HG03342 (cell line): ENCODE measurements at regions not wholly inside any gene's neighbourhood (a gene's known extent, or its start where the extent isn't known, plus 50 kb on each side); places are given as distances from the start of the nearest gene placed in this dataset.

Experiments used
- ATAC-seq: cut with Tn5 transposase; IDR thresholded peaks from one replicate; pipeline ENCODE4 v1.9.1; 2021; ENCODE audit warnings: mild to moderate bottlenecking, moderate library complexity; ENCODE audit not compliant: unreplicated experiment

DNA sequence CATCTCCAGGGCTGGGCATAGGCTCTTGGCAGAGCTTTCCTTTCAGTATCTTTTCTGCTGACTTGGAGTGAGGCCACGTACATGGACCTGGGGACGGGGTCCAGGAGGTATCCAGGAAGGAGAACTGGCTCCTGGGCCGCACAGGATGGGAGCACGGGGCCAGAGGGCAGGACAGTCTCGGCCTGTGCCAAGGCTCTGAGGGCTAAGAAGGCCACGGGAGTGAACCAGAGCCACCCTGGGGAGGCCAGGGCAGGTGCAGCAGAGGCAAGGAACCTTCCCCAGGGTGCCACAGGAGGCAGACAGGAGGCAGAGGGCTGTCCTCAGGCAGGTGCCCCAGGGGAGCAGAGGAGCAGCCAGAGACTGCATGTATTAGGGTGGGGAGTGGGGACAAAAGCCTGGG lies 50.3 kb downstream of the PLXNA1 start:
- no peak for ATAC-seq

DNA sequence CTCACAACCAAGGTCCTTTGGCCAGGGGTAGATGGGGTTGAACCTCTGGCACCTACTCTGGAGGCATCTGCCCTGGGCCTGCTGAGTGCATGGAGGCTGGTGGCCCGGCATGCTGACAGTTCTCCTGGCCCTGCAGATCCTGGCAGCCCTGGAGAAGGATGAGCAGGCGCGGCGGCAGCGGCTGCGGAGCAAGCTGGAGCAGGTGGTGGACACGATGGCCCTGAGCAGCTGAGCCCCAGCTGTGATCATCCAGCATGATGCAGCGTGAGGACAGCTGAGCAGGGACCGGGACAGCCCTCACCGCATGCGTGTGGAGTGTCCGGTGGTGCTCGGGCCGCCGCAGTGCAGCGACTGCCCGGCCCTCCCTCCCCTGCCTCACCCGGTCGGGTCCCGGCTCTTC lies 50.9 kb downstream of the PLXNA1 start:
- no peak for ATAC-seq

DNA sequence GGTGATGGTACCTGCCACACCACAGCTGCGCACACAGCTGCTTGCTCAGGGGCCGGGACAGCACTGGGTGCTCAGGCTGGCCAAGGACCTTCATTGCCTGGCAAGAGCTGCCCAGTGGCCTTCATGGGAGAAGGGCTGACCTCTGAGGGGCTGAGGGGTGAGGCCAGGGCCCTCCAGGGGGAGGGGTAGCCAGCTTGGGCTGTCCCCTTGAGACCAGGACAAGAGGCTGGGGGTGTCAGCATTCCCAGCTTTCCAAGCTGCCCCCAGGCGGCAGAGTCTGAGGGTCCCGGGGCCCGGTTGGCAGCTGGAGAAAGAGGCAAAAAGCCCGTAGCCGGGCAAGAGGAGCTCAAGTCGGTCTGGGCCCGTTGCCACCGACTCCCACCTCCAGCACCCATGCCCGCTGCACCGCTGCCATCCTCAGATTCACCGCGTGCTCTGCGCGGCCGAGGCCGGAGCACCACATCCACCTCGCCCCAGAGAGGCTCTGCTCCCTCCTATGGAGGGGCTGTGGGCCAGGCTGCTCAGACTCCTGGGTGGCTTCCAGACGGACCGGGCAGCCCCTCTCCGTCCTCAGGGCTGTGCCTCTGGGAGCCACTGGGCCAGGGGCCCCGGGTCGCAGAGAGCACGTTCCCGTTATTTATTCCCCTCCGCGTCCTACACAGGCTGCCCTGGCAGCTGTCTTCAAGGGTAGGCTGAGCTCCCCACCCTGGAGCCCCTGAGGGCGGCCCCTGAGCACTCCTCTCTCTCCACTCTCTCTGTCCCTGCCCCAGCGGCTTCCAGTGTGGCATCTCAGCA lies 51.5 kb downstream of the PLXNA1 start:
- no peak for ATAC-seq

DNA sequence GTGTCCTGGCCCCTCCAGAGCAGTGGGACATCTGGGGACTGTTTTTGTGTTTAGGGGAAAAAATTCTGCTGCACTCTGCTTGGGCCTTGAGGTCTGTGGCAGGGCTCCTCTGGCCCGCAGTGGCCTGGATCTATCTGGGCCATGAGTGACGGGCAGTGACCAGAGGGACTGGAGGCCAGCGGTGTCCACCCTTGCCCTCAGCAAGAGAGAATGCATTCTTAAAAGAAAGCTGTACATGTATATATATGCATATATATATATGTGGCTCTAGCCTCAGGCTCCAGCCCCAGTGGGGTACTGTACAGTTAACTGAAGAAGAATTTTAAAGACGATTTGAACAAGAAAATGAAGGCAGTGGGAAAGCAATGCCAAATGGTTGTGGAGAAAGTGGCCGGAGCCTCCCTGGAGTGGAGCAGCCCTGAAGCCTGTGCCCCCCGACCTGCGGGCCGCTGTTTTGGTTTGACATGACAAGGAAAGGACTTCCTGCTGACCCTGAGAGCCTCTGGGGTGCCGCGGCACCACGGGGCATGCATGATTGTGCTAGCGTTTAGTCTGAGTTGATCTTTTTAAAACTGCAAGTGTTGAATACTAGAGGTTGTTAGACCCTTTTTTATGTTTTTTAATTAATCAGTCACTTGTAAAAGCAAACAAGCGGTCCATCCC lies 52.2 kb downstream of the PLXNA1 start:
- ATAC-seq: no peak

DNA sequence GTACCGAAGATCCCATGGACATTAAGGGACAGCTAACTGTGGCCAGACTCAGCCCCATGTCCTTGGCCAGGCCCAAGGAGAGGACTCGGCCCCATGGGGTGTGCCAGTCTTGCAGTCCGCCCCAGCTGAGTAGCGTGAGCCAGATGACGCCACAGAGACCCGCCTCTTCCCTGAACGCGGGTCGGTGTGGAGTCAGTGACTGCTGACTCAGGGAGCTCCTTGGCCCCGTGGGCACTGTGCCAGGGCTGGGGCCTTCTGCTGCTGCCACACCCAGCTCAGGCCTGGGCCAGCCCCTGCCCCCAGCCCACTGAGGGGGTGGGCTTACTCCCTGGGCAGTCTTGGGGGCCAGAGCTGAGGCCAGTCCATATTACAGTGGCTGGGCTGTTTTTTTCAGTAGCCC lies 52.8 kb downstream of the PLXNA1 start:
- ATAC-seq: no peak

DNA sequence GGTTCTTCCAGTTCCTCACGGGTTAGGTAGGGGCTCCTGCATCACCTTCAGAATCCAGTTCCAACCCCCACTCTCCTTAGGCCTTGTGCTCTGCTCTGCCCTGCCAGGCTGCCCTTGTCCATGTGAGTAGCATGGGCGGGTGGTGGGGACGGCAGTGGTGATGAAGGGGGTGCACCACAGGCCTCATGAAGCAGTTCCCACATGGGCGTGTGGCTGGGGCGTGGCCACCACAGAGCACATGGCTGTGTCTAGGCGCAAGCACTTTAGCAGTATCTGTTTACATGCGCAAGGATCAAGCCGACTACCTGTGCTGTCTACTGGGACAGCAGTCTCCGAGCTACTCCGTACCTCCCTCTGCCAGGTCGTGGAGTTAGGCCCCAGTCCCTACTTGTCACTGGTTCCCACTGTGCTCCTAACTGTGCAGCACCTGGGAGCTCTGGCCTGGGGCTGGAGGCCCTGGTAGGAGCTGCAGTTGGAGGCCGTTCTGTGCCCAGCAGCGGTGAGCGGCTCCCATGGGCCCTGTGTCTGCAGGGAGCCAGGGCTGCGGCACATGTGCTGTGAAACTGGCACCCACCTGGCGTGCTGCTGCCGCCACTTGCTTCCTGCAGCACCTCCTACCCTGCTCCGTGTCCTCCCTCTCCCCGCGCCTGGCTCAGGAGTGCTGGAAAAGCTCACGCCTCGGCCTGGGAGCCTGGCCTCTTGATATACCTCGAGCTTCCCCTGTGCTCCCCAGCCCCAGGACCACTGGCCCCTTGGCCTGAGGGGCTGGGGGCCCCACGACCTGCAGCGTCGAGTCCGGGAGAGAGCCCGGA lies 53.5 kb downstream of the PLXNA1 start:
- no peak for ATAC-seq

DNA sequence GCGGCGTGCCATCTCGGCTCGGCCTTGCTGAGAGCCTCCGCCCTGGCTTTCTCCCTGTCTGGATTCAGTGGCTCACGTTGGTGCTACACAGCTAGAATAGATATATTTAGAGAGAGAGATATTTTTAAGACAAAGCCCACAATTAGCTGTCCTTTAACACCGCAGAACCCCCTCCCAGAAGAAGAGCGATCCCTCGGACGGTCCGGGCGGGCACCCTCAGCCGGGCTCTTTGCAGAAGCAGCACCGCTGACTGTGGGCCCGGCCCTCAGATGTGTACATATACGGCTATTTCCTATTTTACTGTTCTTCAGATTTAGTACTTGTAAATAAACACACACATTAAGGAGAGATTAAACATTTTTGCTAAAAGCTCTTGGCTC lies 54.1 kb downstream of the PLXNA1 start:
- ATAC-seq: no peak

DNA sequence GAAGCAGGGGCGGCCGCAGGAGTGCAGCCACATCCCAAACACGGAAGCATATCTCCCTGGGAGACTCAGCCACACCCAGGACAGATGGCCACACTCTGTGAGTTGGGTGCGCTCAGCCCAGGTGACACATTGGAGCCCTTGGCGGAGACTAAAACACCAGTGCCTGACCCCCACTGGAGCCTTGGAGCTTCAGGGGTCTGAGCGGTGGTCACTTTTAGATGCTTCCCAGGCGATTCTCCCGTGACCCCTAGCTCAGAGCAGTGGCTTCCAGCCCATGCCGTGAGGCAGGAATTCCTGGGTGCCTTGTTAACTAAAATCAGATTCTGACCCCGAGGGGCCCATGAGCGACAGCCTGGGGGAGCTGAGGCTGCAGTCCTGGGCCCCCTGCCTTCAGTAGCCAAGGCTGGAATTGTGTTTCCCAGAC lies 54.5 kb downstream of the PLXNA1 start:
- no peak for ATAC-seq

DNA sequence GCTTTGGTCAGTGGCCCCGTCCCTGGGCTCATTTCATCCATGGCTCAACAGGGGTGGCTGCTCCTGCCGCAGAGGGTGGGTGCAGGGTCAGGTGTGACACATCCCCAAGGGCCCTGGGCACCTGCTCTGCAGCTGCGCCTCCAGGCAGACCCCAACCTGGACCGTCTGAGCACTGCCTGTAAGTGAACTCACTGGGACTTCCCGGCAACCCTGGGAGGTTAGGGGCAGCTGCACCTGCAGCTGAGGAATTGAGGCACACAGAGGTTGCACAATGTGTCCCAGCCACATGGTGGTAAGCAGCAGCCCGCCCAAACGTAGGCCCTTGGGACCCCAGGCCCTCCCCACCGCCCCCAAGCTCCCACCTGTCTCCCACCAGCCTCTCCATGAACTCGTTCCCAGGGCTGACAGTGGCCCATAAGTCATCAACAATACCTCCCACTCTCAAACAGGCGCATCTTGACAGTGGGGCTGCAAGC lies 55.1 kb downstream of the PLXNA1 start:
- no peak for ATAC-seq

DNA sequence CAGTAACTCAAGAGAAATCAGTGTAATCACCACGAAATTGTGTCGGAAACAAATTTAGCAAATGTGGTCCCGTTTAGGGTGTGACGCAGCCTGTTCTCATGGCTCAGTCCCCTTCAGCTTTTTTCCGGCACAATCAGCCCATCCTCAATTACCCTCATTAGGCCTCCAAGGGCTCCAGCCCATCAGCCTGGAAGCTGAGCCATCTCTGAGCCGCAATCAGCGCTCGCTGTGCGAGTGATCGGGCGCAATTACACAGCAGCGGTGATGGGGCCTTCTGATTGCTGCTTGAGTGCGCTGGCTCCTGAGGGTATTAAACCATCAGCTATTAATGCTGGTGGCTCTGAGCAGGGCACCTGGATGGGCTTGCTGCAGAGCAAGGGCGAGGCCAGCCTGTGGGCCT lies 55.6 kb downstream of the PLXNA1 start:
- no peak for ATAC-seq

DNA sequence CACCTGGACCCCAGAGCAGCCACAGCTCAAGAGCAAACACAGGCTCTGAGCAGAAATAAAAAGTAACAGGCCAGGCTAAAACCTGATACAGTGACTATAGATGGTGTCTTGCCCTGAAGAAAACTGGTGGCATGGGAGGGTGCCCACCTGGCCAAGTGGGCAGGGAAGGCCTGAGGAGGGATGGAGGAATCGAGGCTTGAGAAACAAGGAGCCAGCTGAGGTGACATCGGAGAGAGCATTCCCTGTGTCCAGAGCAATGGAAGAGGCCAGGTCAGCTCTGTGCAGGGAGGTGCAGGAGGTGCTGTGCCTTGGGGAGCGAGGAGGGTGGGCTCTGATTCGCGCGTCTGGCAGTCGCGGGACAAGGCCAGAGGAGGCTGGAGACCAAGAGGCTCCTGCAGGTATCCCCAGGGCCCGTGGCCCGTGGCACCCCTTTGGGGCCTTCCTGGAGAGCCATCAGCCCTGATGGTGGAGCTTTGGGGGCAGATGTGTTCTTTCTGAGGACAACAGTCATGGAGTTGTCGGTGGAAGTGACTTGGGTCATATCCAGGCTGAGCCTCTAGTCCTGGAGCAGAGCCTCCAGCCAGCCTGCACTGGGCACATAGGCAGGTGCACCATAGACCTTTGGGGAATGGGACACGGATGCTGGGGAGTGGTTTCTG lies 56.1 kb downstream of the PLXNA1 start:
- ATAC-seq: no peak

DNA sequence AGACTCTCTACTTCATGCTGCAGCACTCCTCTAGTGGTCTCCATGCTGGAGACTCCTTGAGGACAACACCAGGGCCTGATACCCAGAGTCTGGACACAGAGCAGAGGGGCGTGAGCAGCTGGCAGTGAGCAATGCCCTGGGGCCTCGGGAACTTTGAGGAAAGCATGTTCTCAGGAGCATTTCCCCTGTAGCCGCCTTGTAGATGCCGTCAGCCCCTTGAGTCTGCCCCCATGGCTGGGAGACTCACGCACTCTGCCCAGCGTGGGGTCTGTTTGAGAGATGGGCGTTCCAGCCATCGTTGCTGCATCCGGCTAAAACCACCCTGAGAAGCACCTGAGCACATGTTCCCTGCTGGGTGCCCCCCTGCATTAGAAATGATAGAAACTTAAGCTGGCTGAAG lies 56.8 kb downstream of the PLXNA1 start:
- ATAC-seq: no peak

DNA sequence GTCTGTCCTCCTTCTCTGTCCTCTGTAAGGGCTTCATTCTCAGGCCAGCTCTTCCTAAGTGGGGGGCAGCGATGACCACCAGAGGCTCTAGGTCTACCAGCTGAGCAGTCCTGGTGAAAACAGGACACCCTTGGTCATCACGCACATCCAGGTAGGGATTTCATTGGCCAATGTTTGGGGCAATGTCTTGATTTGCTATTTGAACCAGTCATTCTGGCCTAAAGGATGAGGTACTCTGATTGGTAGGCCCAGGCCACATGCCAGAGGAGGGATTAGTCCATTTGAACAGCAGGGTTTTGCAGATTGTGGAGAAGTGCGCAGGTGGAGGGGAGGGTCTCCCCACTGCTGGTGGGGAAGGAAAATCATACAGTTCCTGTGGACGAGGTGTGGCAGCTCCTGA lies 57.3 kb downstream of the PLXNA1 start:
- no peak for ATAC-seq

DNA sequence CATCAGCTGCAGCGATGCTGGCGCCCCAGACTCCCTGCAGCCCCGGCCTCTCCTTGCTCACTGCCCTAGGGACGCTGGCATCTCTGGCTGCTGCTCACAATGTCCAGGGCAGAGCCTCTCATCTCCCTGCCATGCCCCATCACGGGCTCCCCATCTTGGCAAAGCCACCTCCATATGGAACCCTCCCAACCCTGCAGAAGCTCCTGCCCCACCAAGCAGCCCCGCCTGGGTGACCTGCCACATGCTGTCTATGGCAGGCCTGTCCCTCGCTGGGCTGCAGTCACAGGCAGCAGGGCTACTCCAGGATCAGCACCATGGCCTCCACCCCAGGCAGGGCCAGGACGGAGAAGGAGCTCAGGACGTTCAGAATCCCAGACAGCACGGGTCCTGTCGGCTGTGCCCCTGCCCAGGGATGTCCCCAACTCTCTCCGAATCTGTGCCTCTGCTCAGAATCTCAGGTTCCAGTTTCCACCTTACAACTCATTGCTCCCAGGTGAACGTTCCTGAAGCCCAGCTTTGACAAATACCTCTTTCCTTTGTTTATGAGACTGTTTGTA lies 58.4 kb downstream of the PLXNA1 start:
- no peak for ATAC-seq

DNA sequence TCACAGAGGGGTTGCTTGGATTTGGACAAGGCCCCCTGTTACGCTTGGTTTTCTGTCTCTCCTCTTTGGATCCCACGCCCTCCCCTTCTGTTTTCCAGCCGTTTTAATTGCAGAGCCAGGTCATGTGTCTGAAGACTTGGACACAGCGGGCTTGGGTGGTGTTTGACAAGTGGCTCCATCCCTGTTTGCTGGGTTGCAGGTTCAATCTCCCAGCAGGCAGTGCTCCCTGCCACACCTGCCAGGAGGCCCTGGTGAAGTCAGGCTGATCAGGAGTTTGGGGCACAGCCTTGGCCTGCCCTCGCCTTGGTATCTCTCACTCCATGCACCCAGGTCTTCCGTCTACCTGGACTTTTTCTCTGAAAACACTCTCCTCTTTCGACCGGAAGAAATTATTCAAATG lies 59.0 kb downstream of the PLXNA1 start:
- ATAC-seq: no peak

DNA sequence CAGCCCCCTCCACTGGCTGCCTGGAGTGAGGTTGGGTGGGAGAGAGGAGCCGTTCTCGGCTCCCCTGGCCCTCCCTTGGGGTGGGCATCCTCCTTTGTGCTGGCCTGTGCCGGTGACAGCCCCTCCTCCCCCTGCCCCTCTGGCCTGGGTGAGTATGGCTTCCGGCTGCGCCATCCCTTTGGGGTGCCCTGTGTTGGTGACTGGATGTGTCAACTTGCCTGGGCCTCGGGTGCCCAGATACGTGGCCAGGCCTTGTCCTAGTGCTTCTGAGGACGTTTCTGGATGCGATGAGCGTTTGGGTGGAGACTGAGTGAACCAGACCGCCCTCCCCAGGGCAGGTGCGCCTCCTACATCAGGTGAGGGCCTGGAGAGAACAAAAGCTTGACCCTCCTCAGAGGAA lies 59.7 kb downstream of the PLXNA1 start:
- ATAC-seq: no peak

DNA sequence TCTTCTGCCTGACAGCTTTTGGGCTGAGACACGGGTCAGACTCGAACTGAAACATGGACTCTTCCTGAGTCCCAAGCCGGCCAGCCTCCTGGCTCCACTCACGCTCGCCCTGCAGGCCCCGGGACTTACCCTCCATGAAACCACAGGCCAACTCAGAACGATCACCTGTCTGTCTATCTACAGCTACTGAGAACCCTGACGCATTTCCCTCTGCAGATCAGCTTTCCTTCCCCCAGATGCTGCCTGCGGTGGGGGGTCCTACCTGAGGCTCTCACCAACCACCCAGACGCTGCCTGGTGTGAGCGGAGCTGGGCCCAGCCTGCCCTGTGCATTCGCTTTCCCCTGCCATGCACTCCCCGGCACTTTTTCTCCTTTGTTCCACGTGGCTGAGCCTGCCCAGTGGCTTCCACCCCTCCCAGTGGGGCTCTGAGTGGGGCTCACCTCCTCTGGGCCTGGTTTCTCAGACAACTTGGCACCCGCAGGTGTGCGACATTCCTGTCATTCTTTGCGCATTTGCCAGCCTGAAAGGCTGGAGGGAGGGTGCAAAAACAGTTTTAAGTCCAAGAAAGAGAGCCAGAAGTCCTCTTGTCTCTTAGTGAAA lies 60.2 kb downstream of the PLXNA1 start:
- no peak for ATAC-seq

DNA sequence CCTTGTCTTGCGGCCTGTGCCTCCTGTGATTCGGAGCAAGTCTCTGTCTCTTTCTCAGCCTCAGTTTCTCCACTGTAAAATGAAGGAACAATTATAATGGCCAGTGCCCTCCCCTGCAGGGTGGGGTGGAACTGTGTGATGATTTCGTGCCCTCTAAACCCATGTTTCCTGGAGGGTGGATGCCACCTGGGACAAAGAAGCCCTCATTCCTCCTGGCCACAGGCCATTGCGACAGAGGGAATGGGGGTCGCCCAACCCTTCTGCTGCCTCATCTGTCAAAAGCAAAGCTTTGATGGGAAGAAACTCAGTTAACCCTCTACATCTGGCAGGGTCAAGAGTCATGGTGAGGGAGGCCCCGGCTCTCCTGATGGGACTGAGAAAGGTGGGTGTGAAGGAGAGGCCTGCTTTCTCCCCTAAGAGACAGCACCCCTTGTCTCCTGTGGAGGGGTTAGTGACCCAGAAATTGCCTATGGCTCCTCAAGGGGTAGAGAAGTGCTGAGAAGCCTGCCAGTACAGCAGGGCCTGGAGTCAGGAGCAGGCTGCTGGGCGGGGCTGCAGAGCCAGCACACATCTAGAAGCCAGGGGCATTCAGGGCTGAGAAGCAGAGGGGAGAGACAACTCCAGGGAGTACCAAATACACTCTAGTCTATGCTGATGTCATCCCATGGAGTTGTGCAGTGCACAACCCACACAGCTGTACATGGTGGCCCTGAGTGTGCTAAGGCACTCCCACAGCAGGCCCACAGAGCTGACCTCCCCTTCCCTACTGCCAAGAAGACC lies 61.0 kb downstream of the PLXNA1 start:
- ATAC-seq: no peak

DNA sequence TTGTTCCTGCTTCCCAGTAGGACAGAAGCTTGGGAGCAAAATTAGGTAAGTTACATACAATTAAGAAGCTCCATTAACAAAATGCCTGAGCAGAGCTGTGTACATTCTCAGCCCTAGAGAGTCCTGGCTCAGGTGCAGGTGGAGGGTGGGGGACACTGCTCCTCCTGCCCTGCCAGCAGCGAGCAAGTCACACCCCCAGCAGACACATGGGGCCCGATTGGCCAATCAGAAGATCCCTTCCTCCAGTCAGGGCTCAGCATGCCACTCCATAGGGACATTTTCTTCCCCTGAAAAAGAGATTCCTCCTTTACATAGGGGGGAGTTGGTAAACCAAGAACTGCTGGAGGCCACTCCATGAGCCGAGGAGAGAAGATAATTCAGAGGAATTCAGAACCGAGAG lies 62.1 kb downstream of the PLXNA1 start:
- no peak for ATAC-seq
